GM18520 (cell line): ENCODE measurements at regions not wholly inside any gene's neighbourhood (a gene's known extent, or its start where the extent isn't known, plus 50 kb on each side); places are given as distances from the start of the nearest gene placed in this dataset.

Source experiments
- ATAC-seq: cut with Tn5 transposase; IDR thresholded peaks from one replicate; pipeline ENCODE4 v1.9.1; 2021; ENCODE audit not compliant: unreplicated experiment

- ATAC-seq: no peak
These were observed 409.4 kb downstream of the MED10 start for GRCh38 chr5:5968981-5969380.

- ATAC-seq: no peak
These were observed 410.4 kb downstream of the MED10 start for GRCh38 chr5:5967944-5968343.

GRCh38 chr5:5967373-5967772 lies 411.0 kb downstream of the MED10 start:
- no peak for ATAC-seq

GRCh38 chr5:5965132-5965531 lies 413.2 kb downstream of the MED10 start:
- no peak for ATAC-seq

DNA sequence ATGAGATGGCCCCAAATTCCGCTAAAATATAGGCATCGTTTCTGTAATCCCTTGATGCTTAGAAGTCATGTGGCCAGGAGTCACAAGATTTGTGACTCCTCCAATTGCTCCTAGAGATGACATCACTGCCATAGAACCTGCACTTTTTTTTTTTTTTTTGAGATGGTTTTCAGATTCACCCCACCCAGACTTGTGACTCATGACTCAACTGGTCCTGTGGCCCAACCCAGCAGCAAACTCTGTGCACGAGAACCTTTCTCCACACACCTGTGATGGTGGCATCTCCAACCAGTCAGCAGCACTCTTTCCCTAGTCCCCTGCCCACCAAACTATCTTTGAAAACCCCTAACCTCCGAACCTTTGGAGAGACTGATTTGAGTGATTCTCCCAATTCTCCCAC lies 414.0 kb downstream of the MED10 start:
- ATAC-seq: no peak

DNA sequence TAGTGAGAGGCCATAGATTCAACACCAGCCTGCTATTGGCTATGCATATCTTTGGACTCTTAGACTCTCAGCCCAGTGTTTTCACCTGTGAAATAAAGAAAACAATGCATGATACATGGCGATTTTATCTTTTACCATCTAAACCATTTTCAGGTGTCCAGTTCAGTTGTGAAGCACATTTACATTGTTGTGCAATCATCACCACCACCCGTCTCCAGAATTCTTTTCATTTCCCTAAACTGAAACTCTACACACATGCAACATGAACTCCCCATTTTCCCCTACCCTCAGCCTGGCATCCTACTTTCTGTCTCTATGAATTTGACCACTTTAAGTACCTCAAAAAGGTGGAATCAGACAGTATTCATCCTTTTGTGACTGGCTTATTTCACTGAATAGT lies 420.6 kb downstream of the MED10 start:
- ATAC-seq: no peak

DNA sequence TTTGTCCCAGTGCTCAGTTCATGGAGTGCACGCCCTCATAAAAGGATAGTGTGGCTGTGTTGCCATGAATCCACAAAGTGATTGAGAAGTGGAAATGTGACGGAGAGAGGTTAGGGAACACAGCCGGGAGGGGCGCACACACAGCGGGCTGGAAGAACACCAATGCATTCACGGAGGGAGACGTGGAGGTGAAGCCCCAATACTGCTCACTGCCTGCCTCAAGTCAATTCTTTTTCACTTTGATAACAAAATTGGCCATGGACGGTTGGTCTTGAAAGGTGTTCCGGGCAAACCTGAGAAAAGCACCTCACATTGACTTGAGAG lies 424.1 kb downstream of the MED10 start:
- ATAC-seq: no peak

DNA sequence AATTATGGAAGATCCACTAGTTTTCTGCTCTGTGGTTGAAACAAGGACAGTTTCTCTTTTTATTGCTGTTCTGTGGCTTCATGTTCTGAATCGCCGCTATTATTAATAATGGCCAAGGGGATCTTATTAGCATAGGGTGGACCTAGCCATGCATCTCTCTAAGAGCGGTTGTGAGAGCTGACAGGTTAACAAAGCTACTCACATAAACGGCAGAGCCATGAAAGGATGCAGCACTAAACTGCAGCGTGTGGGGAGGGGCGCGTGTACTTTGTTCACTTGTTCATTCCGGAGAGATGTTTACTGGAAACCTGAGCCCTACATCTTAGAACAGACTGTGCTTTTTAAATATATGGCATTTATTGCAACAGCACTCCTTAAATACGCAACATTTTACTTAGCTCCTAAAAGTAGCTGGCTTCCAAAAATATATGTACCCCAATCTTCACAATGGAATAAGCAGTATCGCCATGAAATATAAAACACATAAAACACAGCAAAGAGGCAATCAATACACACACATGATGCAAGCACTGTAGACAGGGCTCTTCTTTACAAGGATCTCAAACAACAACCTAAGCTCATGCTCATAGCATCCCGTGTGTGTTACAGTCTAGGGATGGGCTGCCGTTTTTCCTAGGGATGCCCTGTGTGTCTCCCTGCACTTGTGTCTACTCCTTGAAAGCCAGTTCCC lies 424.6 kb downstream of the MED10 start:
- no peak for ATAC-seq

GRCh38 chr5:5951953-5952352 lies 426.4 kb downstream of the MED10 start:
- ATAC-seq: no peak

DNA sequence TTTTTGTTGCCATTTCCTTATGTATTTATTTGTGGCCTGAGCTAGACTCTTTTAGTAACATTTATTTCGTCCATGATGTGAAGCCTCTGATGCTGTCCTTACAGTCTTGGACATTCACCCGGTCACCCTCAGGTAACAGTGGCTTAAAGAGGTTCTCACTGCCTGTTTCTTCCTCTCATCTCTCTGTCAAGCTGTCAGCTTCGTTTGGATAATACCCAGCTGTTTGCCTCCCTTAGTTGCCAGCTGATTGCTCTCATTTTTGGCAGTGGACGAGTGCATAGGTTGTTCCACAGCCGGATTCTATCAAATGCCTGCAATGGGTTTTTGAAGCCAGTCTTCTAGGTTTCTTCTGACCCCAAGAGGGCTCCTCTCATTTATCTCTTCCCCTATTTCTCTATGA lies 427.7 kb downstream of the MED10 start:
- no peak for ATAC-seq

DNA sequence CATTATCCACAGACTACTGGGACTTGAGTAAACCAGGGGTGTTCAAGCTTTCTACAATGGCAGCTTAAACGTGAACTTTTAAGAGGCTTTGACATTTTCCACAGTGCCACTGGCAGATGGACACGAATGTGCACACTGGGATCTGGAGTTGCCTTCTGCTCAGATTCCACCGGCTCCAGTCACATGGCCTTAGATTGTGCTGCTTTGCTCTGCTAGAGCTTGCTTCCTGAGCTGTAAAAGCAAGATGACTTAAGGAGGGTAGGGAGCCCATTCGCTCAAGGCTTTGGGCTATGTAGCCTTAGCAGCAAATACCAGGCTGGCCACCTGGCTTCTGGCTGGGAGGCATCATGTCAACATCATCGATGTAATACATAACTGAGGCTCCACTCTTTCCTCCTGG lies 436.9 kb downstream of the MED10 start:
- ATAC-seq: no peak

DNA sequence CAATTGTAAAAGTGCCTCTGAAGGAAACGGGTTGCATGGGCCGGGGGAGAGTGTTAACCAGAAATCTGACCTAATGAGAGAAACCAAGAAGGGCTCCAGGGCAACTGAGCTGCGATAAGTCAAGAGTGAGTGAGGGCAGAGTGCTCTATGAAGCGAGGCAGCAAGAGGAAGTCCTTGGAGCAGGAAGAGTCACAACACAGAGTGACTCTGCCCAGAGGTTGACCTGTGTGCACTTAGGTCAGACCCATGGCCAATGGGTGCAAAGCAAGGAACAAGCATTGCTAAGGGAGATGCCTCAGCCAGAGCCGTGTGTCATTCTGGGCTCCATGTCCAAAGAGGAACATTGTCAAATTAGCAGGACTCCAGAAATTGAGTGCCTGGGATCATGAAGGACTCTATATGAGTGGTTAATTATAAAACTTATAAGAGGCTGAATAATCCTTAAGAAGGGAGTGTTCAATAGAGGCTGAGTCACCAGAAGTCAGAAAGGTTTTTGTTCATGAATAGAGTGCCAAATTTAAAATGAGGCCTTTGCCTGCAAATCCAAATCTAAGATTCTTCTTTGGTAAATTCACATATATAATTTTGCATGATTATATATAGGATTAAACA lies 438.5 kb downstream of the MED10 start:
- ATAC-seq: no peak

- ATAC-seq: no peak
These were observed 444.7 kb downstream of the MED10 start for GRCh38 chr5:5933651-5934050.

GRCh38 chr5:5932824-5933223 lies 445.5 kb downstream of the MED10 start:
- ATAC-seq: no peak

DNA sequence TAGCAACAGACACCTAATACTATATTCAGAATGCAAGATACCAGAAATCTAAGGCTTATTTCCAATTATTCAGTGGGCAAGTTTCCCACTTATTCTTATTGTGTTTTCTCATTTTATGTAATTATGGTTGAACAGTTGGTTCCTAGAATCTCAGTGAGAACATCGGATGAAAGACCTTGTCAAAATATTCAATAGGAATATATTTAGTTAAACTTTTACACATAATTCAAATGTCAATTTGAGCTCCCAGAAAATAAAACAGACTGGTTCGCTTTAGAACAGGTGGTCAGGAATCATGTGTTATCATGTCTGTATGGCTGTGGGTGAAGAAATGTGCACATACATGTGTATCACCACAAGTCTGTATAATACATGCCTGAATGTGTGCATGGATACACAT lies 447.8 kb downstream of the MED10 start:
- ATAC-seq: no peak

DNA sequence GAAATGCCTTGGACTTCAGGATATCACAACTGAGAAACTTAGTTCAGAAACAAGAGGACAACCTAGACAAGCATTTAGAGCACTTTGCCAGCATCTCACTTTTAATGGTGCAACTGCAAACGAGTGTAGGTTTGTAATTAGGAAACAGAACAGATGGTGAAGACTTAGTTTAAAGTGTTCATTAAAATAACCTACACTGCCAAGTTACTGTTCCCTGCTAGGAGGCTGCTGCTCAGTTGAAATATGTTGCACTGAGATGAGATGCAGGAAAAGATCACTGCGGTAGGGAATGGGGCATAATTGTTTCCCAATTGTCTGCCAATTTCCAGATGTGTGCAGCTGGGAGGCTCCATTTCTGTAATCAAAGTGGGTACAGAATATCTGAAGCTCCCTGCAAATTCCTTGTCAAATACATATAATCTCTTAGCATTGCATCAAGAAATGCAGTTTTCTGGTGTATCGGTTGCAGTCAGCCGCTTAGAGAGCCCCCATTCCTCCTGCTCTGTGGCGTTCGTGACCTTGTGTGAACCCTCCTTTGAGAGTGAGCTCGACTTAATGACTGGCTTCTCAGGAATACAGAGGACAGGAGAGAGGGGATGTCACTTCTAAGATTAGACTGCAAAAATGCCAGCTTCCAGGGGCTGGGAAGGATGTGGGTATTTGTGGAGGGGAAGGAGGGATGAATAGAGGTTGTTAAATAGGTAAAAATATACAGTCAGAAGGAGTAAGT lies 448.9 kb downstream of the MED10 start:
- ATAC-seq: no peak

DNA sequence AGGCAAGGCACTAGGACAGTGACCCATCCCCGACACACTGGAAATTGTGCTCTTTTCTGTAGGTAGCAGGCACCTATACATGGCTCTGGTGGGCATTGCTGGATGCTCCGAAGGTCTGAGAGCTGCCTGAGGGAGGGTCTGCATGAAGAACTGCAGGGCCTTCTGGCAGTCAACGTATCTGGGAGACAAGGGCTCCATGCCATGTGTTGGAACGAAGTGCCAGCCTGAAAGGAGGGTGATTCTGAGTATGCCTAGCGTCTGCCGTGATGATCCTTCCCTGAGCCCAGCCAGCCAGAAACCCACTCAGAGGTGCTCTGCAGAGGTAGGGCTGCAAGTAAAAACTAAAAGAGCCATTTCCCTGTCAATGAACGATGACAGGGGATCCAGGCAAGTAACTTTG lies 453.2 kb downstream of the MED10 start:
- ATAC-seq: no peak

DNA sequence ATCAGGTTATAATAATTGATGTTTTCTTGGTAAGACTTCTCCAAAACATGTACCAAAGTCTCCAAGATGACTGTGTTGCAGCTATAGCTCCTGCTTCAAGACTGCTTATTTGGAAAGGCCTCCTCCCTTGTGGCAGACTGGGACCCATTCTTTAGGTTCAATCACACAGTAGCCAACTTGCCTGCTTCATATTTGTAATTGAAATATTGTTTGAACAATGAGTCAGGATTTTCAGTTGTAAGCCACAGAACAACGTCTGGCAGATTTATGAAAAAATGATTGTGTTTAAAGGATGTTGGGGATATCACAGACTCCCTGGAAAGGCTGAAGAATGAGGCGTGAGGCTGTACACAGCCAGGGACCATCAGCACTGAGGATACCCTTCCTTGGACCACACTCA lies 458.9 kb downstream of the MED10 start:
- ATAC-seq: no peak

GRCh38 chr5:5906778-5907177 lies 471.6 kb downstream of the MED10 start:
- no peak for ATAC-seq

GRCh38 chr5:5905186-5905585 lies 473.2 kb downstream of the MED10 start:
- ATAC-seq: no peak

DNA sequence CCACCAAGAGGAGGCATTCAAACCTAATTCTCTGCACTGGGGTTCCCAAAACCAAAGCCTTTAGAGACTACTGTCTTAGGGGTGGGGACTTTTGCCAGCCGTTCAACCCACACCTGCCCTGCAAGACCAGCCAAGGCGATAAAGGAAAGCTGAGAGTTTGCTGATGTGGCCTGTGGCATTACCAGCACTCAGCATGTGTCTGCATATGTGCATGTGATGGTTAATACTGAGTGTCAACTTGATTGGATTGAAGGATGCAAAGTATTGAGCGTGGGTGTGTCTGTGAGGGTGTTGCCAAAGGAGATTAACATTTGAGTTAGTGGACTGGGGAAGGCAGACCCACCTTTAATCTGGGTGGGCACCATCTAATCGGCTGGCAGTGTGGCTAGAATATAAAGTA lies 474.2 kb downstream of the MED10 start:
- no peak for ATAC-seq
